Astrocyte of the spinal cord (primary cell): ENCODE measurements at regions not wholly inside any gene's neighbourhood (a gene's known extent, or its start where the extent isn't known, plus 50 kb on each side); places are given as distances from the start of the nearest gene placed in this dataset.

Experiments
- DNase-seq: peaks from one replicate; pipeline ENCODE4 v3.0.0; 2011; ENCODE audit warnings: low read depth, low spot score
- H3K4me3 ChIP-seq: 2 replicates; pipeline ENCODE4 v1.5.1; 2011; ENCODE audit warnings: low read depth, mild to moderate bottlenecking, low read length, moderate library complexity
- CTCF ChIP-seq: IDR thresholded peaks from 2 replicates; pipeline ENCODE4 v1.5.1; 2012; ENCODE audit warnings: low read depth, mild to moderate bottlenecking, low read length, inconsistent platforms
- in situ Hi-C: cut with HindIII; loops from 2 replicates; pipeline ENCODE4 v1.10.0; 2017; ENCODE audit warnings: low sequenced_read_pairs

DNA sequence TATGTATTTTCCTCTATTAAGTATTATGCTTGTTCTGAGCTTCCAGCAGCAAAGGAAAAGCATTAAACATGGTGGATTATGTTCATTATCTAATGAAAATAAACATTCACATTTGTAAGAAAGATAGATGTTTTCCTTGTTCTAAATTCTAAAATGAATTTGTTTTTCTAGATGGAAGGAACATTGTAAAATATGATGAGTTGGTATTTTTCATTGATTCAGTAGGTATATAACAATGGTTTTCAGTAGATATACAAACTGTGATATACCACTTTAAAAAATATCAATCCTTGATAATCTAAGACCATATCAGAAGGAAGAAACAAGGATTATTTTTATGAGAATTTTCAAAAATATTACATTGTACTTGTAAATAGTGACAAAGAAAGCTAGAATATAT, 290.6 kb upstream of the GOLIM4 start:
- in situ Hi-C loops: no loop called here
- DNase-seq: no peak

GRCh38 chr3:168384990-168385389, 289.3 kb upstream of the GOLIM4 start:
- no peak overlapping the region for H3K4me3 ChIP-seq
- in situ Hi-C loops: no loop called here
- DNase-seq: no peak
- no peak for TF ChIP-seq CTCF

More for the DNA sequence above, 290.6 kb upstream of the GOLIM4 start:
- H3K4me3 ChIP-seq: no peak overlapping the region
- no peak for TF ChIP-seq CTCF

DNA sequence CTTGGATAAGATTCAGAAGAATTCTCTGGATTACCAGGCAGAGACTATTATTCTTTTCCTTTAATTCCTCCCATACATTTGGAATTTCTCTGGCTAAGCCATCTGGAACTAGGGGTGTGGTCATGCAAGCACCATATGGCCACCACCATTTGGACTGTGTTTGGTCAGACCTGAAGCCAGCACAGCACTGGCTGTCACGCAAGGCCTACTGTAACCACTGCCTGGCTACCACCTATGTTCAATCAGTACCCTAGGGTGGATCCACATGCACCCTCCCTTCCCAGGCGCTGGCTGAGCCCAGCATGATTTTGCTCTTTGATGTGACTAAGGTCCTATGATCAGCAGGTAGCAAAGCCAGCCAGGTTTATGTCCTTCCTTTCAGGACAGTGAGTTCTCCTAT, 287.8 kb upstream of the GOLIM4 start:
- H3K4me3 ChIP-seq: no peak overlapping the region
- in situ Hi-C loops: no loop called here
- DNase-seq: no peak
- TF ChIP-seq CTCF: no peak

DNA sequence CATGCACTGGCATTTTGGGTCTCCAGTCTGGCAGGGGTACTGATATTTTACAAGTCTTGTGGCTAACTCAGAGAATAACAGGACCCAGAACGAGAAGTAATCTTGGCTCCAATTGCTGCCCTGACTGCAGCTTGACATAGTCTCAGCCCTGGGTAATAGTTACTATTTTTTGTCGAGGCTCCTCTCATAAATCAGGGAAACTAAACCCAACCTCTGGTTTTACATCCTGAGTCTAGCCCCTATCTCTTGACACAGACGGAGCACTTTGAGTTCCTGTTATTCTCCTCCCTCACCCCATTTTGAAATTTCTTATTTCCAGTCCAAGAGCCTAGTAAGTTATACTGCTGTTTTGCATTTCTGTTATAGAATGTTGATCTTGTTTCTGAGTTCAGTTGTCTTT, 276.1 kb upstream of the GOLIM4 start:
- in situ Hi-C loops: no loop called here
- no peak for DNase-seq
- no peak overlapping the region for H3K4me3 ChIP-seq
- no peak for TF ChIP-seq CTCF

DNA sequence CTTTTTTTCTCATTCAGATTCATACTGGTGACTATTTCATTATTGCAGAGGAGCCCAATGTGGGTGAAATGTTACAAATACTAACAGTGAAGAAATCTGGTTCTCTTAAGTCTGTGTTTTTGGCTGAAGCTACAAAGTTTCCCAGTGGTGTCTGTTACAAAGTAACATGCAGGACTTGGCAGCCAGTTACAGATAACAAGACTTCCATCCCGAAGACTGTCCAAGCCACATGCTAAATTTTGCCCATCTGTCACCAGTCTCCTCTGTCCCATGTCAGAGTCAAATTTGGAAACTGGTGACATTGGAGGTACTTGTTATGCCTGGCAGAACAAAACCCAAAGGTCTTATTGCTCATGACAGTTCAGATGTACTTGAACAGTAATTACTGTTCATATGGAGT, 269.2 kb upstream of the GOLIM4 start:
- in situ Hi-C loops: no loop called here

GRCh38 chr3:168362661-168363247, 267.0 kb upstream of the GOLIM4 start:
- DNase-seq: no peak
- TF ChIP-seq CTCF: no peak
- in situ Hi-C loops: no loop called here
- H3K4me3 ChIP-seq: no peak overlapping the region

More for the DNA sequence above, 269.2 kb upstream of the GOLIM4 start:
- no peak overlapping the region for H3K4me3 ChIP-seq
- DNase-seq: no peak
- TF ChIP-seq CTCF: no peak

DNA sequence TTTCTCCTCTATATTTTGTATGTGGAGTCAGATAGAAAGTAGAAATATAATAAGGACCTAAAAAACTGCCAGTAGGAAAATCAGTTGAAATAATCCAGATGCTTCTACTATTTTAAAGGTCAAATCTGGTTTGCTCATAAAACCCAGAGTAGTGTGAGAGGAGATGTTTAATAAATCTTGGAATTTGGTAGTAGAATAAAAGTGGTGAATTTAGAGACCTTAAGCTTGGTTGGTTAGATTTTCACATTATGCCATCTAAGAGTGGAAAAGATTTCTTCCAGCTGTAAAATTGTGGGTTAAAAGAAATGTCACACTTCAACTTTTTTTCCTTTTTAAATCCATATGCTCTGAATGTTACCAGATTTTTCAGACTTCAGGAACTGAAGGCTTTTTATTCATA, 266.4 kb upstream of the GOLIM4 start:
- TF ChIP-seq CTCF: no peak
- in situ Hi-C loops: no loop called here
- H3K4me3 ChIP-seq: no peak overlapping the region
- DNase-seq: no peak
